NT2/D1 (cell line): ENCODE measurements at regions not wholly inside any gene's neighbourhood (a gene's known extent, or its start where the extent isn't known, plus 50 kb on each side); places are given as distances from the start of the nearest gene placed in this dataset.

Source experiments
- SUZ12 ChIP-seq: IDR thresholded peaks from 2 replicates; pipeline ENCODE4 v1.6.1; 2011; ENCODE audit not compliant: insufficient read length, insufficient read depth; ENCODE audit errors: extremely low read depth
- YY1 ChIP-seq: IDR thresholded peaks from 2 replicates; pipeline ENCODE4 v1.6.1; 2011; ENCODE audit not compliant: insufficient read length, insufficient read depth
- ZNF274 ChIP-seq: IDR thresholded peaks from 2 replicates; pipeline ENCODE4 v1.6.1; 2011; ENCODE audit warnings: mild to moderate bottlenecking, low read depth, low read length

DNA sequence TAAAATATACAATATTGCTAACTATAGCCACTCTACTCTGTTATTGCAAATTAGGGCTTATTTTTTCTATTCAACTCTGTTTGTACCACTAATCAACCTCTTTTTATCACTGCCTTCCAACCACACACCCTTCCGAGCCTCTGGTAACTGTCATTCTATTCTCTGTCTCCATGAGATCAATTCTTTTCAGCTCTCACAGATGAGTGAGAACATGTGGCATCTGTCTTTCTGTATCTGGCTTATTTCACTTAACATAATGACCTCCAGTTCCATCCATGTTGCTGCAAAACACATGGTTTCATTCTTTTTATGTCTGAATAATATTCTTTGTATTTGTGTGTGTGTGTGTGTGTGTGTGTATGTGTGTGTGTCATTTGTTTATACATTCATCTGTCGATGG, 350.1 kb upstream of the DACH1 start:
- TF ChIP-seq SUZ12 (no peak), YY1 (no peak), ZNF274 (no peak)
